ENCODE measurements at regions not wholly inside any gene's neighbourhood (a gene's known extent, or its start where the extent isn't known, plus 50 kb on each side); places are given as distances from the start of the nearest gene placed in this dataset.

DNA sequence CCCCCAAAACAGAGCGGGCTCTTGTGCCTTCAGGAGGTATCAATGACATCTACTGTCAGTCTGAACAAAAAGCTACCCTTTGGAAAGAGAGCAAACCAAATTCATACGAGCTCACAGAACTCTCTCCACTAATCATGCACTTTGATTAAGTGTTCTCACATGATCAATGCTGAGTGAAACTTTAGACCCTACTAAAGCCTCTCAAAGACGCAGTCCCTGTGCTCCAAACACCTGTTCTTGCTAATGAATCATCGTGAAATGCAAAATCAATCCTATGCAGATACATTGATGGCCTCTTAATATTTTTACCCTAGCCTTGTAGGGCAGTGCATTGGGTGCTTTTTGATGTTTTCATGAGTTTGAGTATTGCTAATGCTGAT, 113.4 kb downstream of the ZBTB18 start:
- peak overlapping the region; percentile 65 to 78 (median 72) for H3K27ac ChIP-seq
- H3K4me1 ChIP-seq: peaks cover 0 to 8% (median 5%) of the 10 kb centered on the region in 4 donors
- H3K4me3 ChIP-seq: no peak overlapping the region
- H3K9me3 ChIP-seq: no peaks in the 10 kb centered on the region
- H3K27me3 ChIP-seq: no peaks in the 10 kb centered on the region
- 88 to 94% methylated on average over 4 of the region's 4 CpGs for WGBS, 2 donors
- no peak for ATAC-seq (ENCODE audit: low FRiP score in 2 of 2)
- TF ChIP-seq POLR2A (IDR thresholded peaks at IDR 0.05): no peak
- TF ChIP-seq, protein P1, sequence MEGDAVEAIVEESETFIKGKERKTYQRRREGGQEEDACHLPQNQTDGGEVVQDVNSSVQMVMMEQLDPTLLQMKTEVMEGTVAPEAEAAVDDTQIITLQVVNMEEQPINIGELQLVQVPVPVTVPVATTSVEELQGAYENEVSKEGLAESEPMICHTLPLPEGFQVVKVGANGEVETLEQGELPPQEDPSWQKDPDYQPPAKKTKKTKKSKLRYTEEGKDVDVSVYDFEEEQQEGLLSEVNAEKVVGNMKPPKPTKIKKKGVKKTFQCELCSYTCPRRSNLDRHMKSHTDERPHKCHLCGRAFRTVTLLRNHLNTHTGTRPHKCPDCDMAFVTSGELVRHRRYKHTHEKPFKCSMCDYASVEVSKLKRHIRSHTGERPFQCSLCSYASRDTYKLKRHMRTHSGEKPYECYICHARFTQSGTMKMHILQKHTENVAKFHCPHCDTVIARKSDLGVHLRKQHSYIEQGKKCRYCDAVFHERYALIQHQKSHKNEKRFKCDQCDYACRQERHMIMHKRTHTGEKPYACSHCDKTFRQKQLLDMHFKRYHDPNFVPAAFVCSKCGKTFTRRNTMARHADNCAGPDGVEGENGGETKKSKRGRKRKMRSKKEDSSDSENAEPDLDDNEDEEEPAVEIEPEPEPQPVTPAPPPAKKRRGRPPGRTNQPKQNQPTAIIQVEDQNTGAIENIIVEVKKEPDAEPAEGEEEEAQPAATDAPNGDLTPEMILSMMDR (IDR thresholded peaks at IDR 0.05): no peak
- DNase-seq: no peak
- no peaks in the 10 kb centered on the region for H3K36me3 ChIP-seq

DNA sequence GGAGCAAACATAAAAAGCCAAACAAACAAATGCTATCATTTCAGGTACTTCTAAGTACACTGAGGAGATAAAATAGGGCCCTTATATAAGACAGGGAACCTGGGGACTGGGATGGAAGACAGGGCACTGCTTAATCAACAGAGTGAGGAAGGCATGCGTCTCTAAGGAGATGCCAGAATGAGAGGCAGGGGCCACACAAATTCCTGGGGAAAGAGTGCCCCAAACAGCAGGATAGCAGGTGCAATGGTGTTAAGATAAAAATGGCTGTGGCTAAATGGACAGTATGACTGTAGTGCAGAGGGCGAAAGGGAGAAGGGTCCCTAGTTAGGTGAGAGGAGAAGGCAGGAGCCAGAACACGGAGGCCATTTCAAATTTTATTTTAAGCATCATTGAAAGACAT, 113.9 kb downstream of the ZBTB18 start:
- Histone ChIP-seq H3K27me3 (no peaks in the 10 kb centered on the region), H3K9me3 (no peaks in the 10 kb centered on the region), H3K4me3 (no peak overlapping the region), H3K27ac (peak overlapping the region in 3 of 4 donors; percentile 71 to 78 (median 73)), H3K4me1 (peaks cover 0 to 8% (median 5%) of the 10 kb centered on the region in 4 donors), H3K36me3 (no peaks in the 10 kb centered on the region)
- DNase-seq (no peak), ATAC-seq (ENCODE audit: low FRiP score in 2 of 2) (no peak)
- TF ChIP-seq EP300 (IDR thresholded peaks at IDR 0.05) (no peak), POLR2A (IDR thresholded peaks at IDR 0.05) (no peak), POLR2AphosphoS5 (IDR thresholded peaks at IDR 0.05) (no peak)
- TF ChIP-seq, protein P1 (IDR thresholded peaks at IDR 0.05): no peak
- 92 to 94% methylated on average over 3 of the region's 3 CpGs for WGBS, 2 donors

DNA sequence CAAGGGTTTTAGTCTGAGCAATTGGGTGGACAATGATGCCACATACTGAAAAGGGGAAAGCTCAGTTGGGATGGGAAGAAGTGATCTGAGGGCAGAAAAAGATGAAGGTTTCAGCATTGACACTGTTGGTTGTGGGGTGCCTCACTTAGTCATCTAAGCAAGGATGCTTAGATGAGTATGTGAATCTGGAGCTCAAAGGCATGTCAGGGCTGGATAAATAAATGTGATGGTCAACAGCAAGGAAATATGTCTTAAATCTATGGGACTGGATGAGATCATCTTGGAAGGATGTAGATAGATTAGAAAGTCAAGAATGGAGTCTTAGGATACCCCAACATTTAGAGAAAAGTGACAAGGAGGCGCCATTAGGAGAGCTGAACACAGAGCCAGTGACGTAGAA, 114.6 kb downstream of the ZBTB18 start:
- no peak overlapping the region for H3K4me3 ChIP-seq

DNA sequence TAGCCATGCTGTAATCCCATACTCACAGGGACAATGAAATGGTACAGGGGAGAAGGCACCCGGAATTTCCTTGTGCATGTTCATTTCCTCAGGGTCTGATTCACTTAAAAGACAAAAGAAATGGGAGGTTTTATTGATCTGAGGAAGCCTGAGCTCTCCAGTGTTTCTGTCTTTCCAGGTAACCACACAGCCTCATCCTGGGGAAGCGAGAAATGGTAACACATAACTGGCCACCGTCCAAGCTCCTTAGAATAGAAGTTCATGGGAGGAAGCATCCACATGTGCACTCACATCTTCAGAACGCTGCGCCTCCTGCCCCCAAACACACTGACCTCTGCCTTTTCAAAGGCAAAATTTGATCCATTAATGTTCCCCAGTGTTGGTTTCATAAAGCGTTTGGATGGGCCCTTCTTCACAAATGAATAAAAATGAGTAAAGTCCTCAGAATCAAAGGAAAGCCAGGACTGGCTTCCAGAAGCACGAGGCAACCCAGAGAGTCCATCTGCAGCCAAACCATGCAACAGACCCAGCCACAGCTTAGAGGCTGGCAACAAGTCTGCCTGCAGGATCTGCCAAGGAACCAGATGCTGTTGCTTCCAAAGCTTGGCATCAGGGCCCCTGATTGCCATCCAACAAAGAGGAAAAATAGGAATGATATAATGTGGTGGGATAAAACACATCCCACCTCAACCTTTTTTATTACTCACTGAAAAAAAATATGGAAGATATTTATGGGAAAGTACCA, 120.3 kb downstream of the ZBTB18 start:
- H3K4me3 ChIP-seq: no peak overlapping the region
- no peaks in the 10 kb centered on the region for H3K27me3 ChIP-seq
- no peak for DNase-seq

More for the DNA sequence above, 114.6 kb downstream of the ZBTB18 start:
- TF ChIP-seq POLR2A (IDR thresholded peaks at IDR 0.05) (no peak), POLR2AphosphoS5 (IDR thresholded peaks at IDR 0.05) (no peak), EP300 (IDR thresholded peaks at IDR 0.05) (no peak)
- TF ChIP-seq, protein P1 (IDR thresholded peaks at IDR 0.05): no peak
- no peaks in the 10 kb centered on the region for H3K36me3 ChIP-seq
- ATAC-seq (ENCODE audit: low FRiP score in 2 of 2): no peak
- no peak for DNase-seq
- peaks cover 0 to 8% (median 5%) of the 10 kb centered on the region in 4 donors for H3K4me1 ChIP-seq
- no peaks in the 10 kb centered on the region for H3K9me3 ChIP-seq
- WGBS, 2 donors: 89 to 95% methylated on average over 2 of the region's 2 CpGs
- no peak overlapping the region for H3K27ac ChIP-seq
- no peaks in the 10 kb centered on the region for H3K27me3 ChIP-seq

More for the DNA sequence above, 120.3 kb downstream of the ZBTB18 start:
- no peak for TF ChIP-seq POLR2AphosphoS5 (IDR thresholded peaks at IDR 0.05)
- no peak for TF ChIP-seq EP300 (IDR thresholded peaks at IDR 0.05)
- TF ChIP-seq, protein P1 (IDR thresholded peaks at IDR 0.05): no peak
- TF ChIP-seq POLR2A (IDR thresholded peaks at IDR 0.05): no peak
- Histone ChIP-seq H3K4me1 (no peaks in the 10 kb centered on the region), H3K9me3 (no peaks in the 10 kb centered on the region), H3K27ac (no peak overlapping the region), H3K36me3 (no peaks in the 10 kb centered on the region)
- WGBS, 2 donors: 66 to 69% methylated on average over 7 of the region's 7 CpGs
- ATAC-seq (ENCODE audit: low FRiP score in 2 of 2): no peak

Data from upper lobe of left lung (tissue), 6 donors.